Ovary (tissue), 3 donors: ENCODE measurements at regions not wholly inside any gene's neighbourhood (a gene's known extent, or its start where the extent isn't known, plus 50 kb on each side); places are given as distances from the start of the nearest gene placed in this dataset.

Experiments used
- EP300 ChIP-seq: sonication (generic); formaldehyde crosslinking; IDR thresholded peaks from one replicate; pipeline ENCODE4 v1.6.1; 2017; ENCODE audit warnings: antibody characterized with exemption
- POLR2A ChIP-seq: fragments of 450-650 bp; IDR thresholded peaks from one replicate; pipeline ENCODE4 v1.6.1; 2017; ENCODE audit warnings: antibody characterized with exemption, mild to moderate bottlenecking, moderate library complexity
- TF ChIP-seq, protein P1 (sequence below), 3 donors: fragments of 450-650 bp in 2 of 3; fragments of 200-600 bp in 1 of 3; IDR thresholded peaks; one replicate each; pipeline versions ENCODE4 v1.5.1 to v1.8.0; 2016 to 2022; ENCODE audit warnings: antibody characterized with exemption in 3 of 3, mild to moderate bottlenecking in 1 of 3
- donor health status: DM: no; HTN: no; CAD: no.

DNA sequence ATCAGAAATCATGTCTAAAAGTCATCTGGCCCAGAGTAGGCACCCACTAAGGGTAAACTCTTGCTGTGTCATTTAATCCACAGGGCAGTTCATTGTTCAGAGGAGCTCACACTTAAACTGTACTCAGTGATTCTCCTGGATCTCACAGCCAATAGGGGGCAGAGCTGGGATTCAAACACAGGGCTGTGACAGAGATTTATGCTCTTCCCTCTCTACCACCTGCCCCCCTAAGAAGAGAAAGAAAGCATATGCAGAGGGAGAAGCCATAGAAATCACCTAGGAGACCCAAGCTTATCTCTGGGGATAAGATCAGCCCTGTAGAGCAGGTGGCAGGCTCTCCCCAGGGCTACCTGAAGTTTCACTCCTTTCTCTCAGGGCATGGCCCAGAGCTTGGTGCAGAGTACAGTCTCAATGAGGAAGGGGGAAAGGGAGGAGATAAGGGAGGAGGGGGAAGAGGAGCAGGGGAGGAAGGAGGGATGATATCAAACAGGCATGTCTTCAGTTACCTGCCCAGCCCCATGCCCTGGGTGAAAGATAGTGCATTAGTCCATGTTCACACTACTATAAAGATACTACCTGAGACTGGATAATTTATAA lies 51.8 kb upstream of the ADPGK start:
- TF ChIP-seq POLR2A, result no peak
- TF ChIP-seq, protein P1, sequence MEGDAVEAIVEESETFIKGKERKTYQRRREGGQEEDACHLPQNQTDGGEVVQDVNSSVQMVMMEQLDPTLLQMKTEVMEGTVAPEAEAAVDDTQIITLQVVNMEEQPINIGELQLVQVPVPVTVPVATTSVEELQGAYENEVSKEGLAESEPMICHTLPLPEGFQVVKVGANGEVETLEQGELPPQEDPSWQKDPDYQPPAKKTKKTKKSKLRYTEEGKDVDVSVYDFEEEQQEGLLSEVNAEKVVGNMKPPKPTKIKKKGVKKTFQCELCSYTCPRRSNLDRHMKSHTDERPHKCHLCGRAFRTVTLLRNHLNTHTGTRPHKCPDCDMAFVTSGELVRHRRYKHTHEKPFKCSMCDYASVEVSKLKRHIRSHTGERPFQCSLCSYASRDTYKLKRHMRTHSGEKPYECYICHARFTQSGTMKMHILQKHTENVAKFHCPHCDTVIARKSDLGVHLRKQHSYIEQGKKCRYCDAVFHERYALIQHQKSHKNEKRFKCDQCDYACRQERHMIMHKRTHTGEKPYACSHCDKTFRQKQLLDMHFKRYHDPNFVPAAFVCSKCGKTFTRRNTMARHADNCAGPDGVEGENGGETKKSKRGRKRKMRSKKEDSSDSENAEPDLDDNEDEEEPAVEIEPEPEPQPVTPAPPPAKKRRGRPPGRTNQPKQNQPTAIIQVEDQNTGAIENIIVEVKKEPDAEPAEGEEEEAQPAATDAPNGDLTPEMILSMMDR (IDR thresholded peaks at IDR 0.05), result no peak
- no peak for TF ChIP-seq EP300
